ENCODE measurements at regions not wholly inside any gene's neighbourhood (a gene's known extent, or its start where the extent isn't known, plus 50 kb on each side); places are given as distances from the start of the nearest gene placed in this dataset.
"Not testable (repeated sequence)": the region's sequence is repeated elsewhere in the genome, so short reads cannot be mapped to it uniquely, and the experiment has no call there.

- Histone ChIP-seq H3K27me3 (ENCODE audit: control insufficient read depth, insufficient read depth, low read length) (no peaks in the 10 kb centered on the region), H3K4me3 (ENCODE audit: insufficient read depth, low read depth, low read length) (no peak overlapping the region)
These were observed 1235.3 kb downstream of the OLFM4 start for GRCh38 chr13:54263868-54264267.

DNA sequence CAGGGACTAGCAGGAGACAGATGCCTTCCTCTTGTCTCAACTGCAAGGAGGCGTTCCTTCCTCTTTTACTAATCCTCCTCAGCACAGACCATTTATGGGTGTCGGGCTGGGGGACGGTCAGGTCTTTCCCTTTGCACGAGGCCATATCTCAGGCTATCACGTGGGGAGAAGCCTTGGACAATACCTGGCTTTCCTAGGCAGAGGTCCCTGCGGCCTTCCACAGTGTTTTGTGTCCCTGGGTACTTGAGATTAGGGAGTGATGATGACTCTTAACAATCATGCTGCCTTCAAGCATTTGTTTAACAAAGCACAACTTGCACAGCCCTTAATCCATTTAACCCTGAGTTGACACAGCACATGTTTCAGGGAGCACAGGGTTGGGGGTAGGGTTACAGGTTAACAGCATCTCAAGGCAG lies 1238.6 kb downstream of the OLFM4 start:
- not testable (repeated sequence) for DNase-seq; H3K36me3 ChIP-seq (replicated peaks; ENCODE audit: control insufficient read depth, insufficient read depth, low read length); H3K27me3 ChIP-seq (ENCODE audit: control insufficient read depth, insufficient read depth, low read length)
- peak overlapping the region; percentile 33; the same call in 1 of the 2 replicates for H3K4me3 ChIP-seq (ENCODE audit: insufficient read depth, low read depth, low read length)

More at GRCh38 chr13:54263868-54264267, 1235.3 kb downstream of the OLFM4 start:
- no peaks in the 10 kb centered on the region for H3K36me3 ChIP-seq (replicated peaks; ENCODE audit: control insufficient read depth, insufficient read depth, low read length)
- no peak for DNase-seq

GRCh38 chr13:54268013-54268695 lies 1239.5 kb downstream of the OLFM4 start:
- peak overlapping the region; percentile 43 for H3K4me3 ChIP-seq (ENCODE audit: insufficient read depth, low read depth, low read length)
- not testable (repeated sequence) for H3K27me3 ChIP-seq (ENCODE audit: control insufficient read depth, insufficient read depth, low read length); DNase-seq; H3K36me3 ChIP-seq (replicated peaks; ENCODE audit: control insufficient read depth, insufficient read depth, low read length)

DNA sequence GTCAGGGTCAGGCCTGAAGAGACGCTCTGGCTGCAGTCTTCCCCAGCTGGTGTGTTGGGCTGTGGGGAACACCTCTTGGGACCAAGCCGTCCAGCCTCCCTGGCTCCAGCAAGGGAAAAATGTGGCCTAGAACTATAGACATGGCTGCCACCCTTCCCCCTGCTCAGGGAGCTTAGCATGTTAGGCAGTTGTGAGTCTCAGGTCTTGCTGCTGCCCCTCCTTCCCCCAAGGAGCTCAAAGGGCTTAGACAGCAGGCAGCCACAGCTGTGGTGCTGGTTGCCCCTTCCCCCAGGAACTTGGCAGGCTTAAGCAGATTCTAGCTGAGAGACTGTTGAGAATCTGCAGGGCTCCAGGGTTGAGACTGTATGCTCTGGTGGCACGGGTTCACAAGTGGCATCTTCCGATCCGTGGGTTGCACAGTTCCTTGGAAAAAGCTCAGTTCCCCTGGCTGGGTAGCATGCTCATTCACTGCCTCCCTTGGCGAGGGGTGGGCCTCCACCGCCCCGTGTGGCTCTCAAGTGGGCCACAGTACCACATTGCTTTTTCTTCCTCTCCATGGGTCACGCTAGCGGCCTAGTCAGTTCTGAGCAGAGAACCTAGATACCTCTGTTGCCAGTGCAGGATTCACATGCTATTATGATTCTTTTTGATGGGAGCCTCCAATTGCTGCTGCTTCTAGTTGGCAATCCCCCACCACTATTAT lies 1258.6 kb downstream of the OLFM4 start:
- Histone ChIP-seq H3K4me3 (ENCODE audit: insufficient read depth, low read depth, low read length) (no peak overlapping the region), H3K36me3 (replicated peaks; ENCODE audit: control insufficient read depth, insufficient read depth, low read length) (no peaks in the 10 kb centered on the region; the same call in 1 of the 2 replicates), H3K27me3 (ENCODE audit: control insufficient read depth, insufficient read depth, low read length) (no peaks in the 10 kb centered on the region)
- DNase-seq: no peak

- peaks cover 5% of the 10 kb centered on the region for H3K36me3 ChIP-seq (replicated peaks; ENCODE audit: control insufficient read depth, insufficient read depth, low read length)
- no peaks in the 10 kb centered on the region for H3K27me3 ChIP-seq (ENCODE audit: control insufficient read depth, insufficient read depth, low read length)
- no peak for DNase-seq
- H3K4me3 ChIP-seq (ENCODE audit: insufficient read depth, low read depth, low read length): no peak overlapping the region
These were observed 1272.5 kb downstream of the OLFM4 start for GRCh38 chr13:54301085-54301484.

DNA sequence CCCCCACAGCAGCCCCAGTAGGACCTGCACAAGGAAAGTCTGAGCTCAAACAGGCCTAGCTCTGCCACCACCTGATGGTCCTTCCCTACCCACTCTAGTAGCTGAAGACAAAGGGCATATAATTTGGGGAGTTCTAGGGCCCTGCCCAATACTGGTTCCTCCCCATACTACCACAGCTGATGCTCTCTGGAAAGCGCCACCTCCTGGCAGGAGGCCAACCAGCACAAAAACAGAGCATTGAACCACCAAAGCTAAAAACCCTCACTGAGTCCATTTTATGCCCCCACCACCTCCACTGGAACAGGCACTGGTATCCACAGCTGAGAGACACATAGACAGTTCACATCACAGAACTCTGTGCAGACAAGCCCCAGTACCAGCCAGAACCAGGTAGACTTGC lies 1276.8 kb downstream of the OLFM4 start:
- Histone ChIP-seq H3K27me3 (ENCODE audit: control insufficient read depth, insufficient read depth, low read length) (no peaks in the 10 kb centered on the region), H3K36me3 (replicated peaks; ENCODE audit: control insufficient read depth, insufficient read depth, low read length) (peaks cover 6% of the 10 kb centered on the region), H3K4me3 (ENCODE audit: insufficient read depth, low read depth, low read length) (no peak overlapping the region)
- no peak for DNase-seq

- no peak for DNase-seq
- peaks cover 6% of the 10 kb centered on the region for H3K36me3 ChIP-seq (replicated peaks; ENCODE audit: control insufficient read depth, insufficient read depth, low read length)
- H3K4me3 ChIP-seq (ENCODE audit: insufficient read depth, low read depth, low read length): no peak overlapping the region
- no peaks in the 10 kb centered on the region for H3K27me3 ChIP-seq (ENCODE audit: control insufficient read depth, insufficient read depth, low read length)
These were observed 1284.3 kb downstream of the OLFM4 start for GRCh38 chr13:54312885-54313284.

DNA sequence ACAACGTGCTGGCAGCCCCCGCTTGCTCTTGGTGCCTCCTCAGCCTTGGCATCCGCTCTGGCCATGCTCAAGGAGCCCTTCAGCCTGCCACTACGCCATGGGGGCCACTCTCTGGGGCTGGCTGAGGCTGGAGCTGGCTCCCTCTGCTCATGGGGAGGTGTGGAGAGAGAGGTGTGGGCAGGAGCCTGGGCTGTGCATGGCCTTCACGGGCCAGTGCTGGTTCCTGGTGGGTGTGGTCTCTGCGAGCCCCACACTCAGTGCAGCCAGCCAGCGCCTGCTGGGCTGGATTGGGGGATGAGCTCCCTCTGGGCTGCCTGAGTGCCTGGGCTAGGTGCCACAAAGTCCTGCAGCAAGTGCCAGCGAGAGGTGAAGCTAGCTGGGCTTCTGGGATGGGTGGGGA lies 1289.1 kb downstream of the OLFM4 start:
- no peak for DNase-seq
- H3K36me3 ChIP-seq (replicated peaks; ENCODE audit: control insufficient read depth, insufficient read depth, low read length): peaks cover 11% of the 10 kb centered on the region
- H3K27me3 ChIP-seq (ENCODE audit: control insufficient read depth, insufficient read depth, low read length): no peaks in the 10 kb centered on the region
- no peak overlapping the region for H3K4me3 ChIP-seq (ENCODE audit: insufficient read depth, low read depth, low read length)

DNA sequence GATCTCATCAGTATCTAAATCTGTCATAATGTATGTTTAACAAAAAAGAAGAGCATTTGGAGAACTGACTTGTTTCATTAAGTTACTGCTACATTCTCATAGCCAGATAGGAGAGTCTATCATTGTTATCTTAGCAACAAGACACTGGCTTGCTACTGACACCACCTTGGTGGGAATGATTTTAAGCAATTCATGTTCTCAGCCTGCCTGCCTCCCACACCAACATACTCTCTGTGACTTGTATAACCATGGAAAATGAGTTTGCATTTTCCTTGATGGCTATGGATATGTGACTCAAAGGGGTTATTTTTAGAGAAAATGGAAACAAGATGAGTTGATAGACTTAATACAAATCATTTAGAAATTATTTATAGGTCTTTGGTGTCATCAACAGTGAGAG lies 1308.9 kb downstream of the OLFM4 start:
- no peaks in the 10 kb centered on the region for H3K27me3 ChIP-seq (ENCODE audit: control insufficient read depth, insufficient read depth, low read length)
- no peaks in the 10 kb centered on the region for H3K36me3 ChIP-seq (replicated peaks; ENCODE audit: control insufficient read depth, insufficient read depth, low read length)
- DNase-seq: no peak
- H3K4me3 ChIP-seq (ENCODE audit: insufficient read depth, low read depth, low read length): no peak overlapping the region

- H3K36me3 ChIP-seq (replicated peaks; ENCODE audit: control insufficient read depth, insufficient read depth, low read length): peaks cover 2% of the 10 kb centered on the region
- no peak overlapping the region for H3K4me3 ChIP-seq (ENCODE audit: insufficient read depth, low read depth, low read length)
- H3K27me3 ChIP-seq (ENCODE audit: control insufficient read depth, insufficient read depth, low read length): no peaks in the 10 kb centered on the region
- no peak for DNase-seq
These were observed 1318.9 kb downstream of the OLFM4 start for GRCh38 chr13:54347531-54347930.

GRCh38 chr13:54356209-54356608 lies 1327.6 kb downstream of the OLFM4 start:
- DNase-seq: no peak
- Histone ChIP-seq H3K27me3 (ENCODE audit: control insufficient read depth, insufficient read depth, low read length) (no peaks in the 10 kb centered on the region), H3K4me3 (ENCODE audit: insufficient read depth, low read depth, low read length) (no peak overlapping the region), H3K36me3 (replicated peaks; ENCODE audit: control insufficient read depth, insufficient read depth, low read length) (no peaks in the 10 kb centered on the region)

DNA sequence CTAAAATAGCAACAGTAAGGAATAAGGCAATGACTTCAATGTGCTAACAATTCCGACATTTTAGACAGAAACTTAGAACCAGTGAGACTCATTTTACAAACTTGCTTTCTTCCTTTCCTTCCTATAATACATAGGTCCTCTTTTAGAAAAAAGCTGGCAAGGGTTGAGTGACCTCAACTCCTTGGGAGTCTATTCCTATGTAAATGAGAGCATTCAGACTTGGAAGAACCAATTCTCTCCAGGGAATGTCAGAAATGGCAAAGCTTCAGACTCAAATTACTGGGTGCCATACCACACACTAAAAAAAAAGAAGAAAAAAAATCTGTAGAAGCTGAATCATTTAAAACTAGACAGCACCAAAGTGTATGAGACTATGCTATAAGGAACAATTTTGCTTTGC lies 1328.2 kb downstream of the OLFM4 start:
- Histone ChIP-seq H3K4me3 (ENCODE audit: insufficient read depth, low read depth, low read length) (no peak overlapping the region), H3K36me3 (replicated peaks; ENCODE audit: control insufficient read depth, insufficient read depth, low read length) (no peaks in the 10 kb centered on the region), H3K27me3 (ENCODE audit: control insufficient read depth, insufficient read depth, low read length) (no peaks in the 10 kb centered on the region)
- no peak for DNase-seq

DNA sequence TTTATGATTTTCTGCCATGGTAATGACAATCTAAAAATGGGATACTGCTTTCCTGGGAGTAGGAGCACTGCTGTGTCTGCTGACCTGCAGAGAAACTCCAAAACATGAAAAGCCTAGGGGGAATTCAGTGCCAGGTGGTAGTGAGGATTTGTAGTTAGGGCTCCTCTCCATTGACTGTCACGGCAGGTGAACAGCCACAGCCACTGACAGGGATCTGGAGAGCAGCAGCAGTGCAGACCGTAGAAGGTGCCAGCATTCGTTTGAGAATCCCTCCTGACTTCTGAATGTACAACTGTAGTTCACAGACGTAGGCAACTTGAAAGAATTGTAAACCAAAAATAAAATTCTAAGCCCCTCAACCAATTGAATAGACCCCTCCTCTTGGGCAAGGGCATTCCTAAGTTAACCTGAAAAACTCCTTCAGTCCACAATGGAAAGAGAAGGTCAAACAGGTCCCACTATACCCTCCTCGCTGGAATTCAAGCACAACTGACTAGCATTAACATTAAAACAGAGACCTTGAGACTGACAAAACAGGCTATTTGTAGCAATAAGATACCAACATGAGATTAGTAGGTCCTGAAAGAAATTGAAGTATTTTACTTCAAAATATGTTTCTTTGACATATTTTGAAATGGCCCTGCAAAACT lies 1328.8 kb downstream of the OLFM4 start:
- no peaks in the 10 kb centered on the region for H3K27me3 ChIP-seq (ENCODE audit: control insufficient read depth, insufficient read depth, low read length)
- H3K4me3 ChIP-seq (ENCODE audit: insufficient read depth, low read depth, low read length): no peak overlapping the region
- no peaks in the 10 kb centered on the region for H3K36me3 ChIP-seq (replicated peaks; ENCODE audit: control insufficient read depth, insufficient read depth, low read length)
- DNase-seq: no peak

DNA sequence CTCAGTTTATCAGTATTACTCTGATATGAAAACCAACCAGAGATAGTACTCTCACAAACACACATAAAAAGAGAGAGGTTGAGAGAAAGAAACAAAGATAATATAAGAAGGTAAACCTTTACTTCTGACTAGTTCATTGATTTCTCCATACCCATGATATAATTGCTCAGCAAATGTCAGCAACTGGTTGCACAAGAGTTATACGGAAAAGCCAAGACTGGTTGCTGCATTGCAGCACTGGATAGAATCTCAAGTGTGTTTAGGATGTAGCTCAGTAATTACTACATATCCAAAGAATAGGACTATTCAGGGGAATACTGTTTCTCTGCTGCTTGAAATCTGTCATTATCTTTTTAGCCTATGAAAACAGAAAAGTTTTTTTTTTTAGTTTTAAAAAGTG lies 1332.8 kb downstream of the OLFM4 start:
- Histone ChIP-seq H3K4me3 (ENCODE audit: insufficient read depth, low read depth, low read length) (no peak overlapping the region), H3K27me3 (ENCODE audit: control insufficient read depth, insufficient read depth, low read length) (no peaks in the 10 kb centered on the region), H3K36me3 (replicated peaks; ENCODE audit: control insufficient read depth, insufficient read depth, low read length) (no peaks in the 10 kb centered on the region)
- no peak for DNase-seq

DNA sequence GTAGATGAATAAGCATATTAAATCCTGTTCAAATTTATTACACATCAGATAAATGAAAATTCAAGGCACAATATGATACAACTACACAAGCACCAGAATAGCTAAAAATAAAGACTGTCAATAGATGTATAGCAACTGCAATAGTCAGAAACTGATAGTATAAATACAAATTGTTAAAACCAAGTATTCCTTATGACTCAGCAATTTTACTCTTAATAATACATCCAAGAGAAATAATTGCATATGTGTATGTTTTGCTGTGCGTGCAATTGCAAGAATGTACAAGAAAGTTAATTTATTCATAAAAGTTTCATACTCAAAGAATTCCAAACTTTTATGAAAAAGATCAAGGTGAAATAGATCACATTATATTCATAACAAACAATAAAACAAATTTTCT lies 1338.1 kb downstream of the OLFM4 start:
- DNase-seq: no peak

More for the DNA sequence above, 1338.1 kb downstream of the OLFM4 start:
- Histone ChIP-seq H3K36me3 (replicated peaks; ENCODE audit: control insufficient read depth, insufficient read depth, low read length) (no peaks in the 10 kb centered on the region), H3K27me3 (ENCODE audit: control insufficient read depth, insufficient read depth, low read length) (no peaks in the 10 kb centered on the region), H3K4me3 (ENCODE audit: insufficient read depth, low read depth, low read length) (no peak overlapping the region)

Measured in H7 (cell line).